HG03378 (cell line): ENCODE measurements at regions not wholly inside any gene's neighbourhood (a gene's known extent, or its start where the extent isn't known, plus 50 kb on each side); places are given as distances from the start of the nearest gene placed in this dataset.

Source experiments
- ATAC-seq: cut with Tn5 transposase; IDR thresholded peaks from one replicate; pipeline ENCODE4 v1.9.1; 2021; ENCODE audit warnings: mild to moderate bottlenecking, moderate library complexity; ENCODE audit not compliant: unreplicated experiment

GRCh38 chr12:19941096-19941495, 427.2 kb upstream of the PDE3A start:
- no peak for ATAC-seq

GRCh38 chr12:19945559-19946435, 422.5 kb upstream of the PDE3A start:
- no peak for ATAC-seq

GRCh38 chr12:19946550-19946949, 421.8 kb upstream of the PDE3A start:
- ATAC-seq, result no peak

- no peak for ATAC-seq
Observed at GRCh38 chr12:19947344-19947743, 421.0 kb upstream of the PDE3A start.

GRCh38 chr12:19951664-19952063, 416.7 kb upstream of the PDE3A start:
- ATAC-seq, result no peak

- ATAC-seq, result no peak
Observed at GRCh38 chr12:19953734-19954133, 414.6 kb upstream of the PDE3A start.

GRCh38 chr12:19954163-19954562, 414.2 kb upstream of the PDE3A start:
- no peak for ATAC-seq

GRCh38 chr12:19957308-19958125, 410.8 kb upstream of the PDE3A start:
- ATAC-seq, result no peak

GRCh38 chr12:19958389-19958788, 409.9 kb upstream of the PDE3A start:
- no peak for ATAC-seq

GRCh38 chr12:19959353-19959752, 409.0 kb upstream of the PDE3A start:
- no peak for ATAC-seq

GRCh38 chr12:19960527-19960926, 407.8 kb upstream of the PDE3A start:
- ATAC-seq, result no peak

- ATAC-seq, result no peak
Observed at GRCh38 chr12:19962192-19962591, 406.1 kb upstream of the PDE3A start.

- no peak for ATAC-seq
Observed at GRCh38 chr12:19963972-19964371, 404.4 kb upstream of the PDE3A start.

- ATAC-seq, result no peak
Observed at GRCh38 chr12:19964549-19964948, 403.8 kb upstream of the PDE3A start.

GRCh38 chr12:19965196-19966038, 402.9 kb upstream of the PDE3A start:
- no peak for ATAC-seq

- ATAC-seq, result no peak
Observed at GRCh38 chr12:19967001-19967400, 401.3 kb upstream of the PDE3A start.

GRCh38 chr12:19967431-19967830, 400.9 kb upstream of the PDE3A start:
- ATAC-seq, result no peak

- ATAC-seq, result no peak
Observed at GRCh38 chr12:19970116-19970515, 398.2 kb upstream of the PDE3A start.

GRCh38 chr12:19970821-19971220, 397.5 kb upstream of the PDE3A start:
- no peak for ATAC-seq

GRCh38 chr12:19971361-19972280, 396.7 kb upstream of the PDE3A start:
- no peak for ATAC-seq
